Fibroblast of lung (primary cell): ENCODE measurements at regions not wholly inside any gene's neighbourhood (a gene's known extent, or its start where the extent isn't known, plus 50 kb on each side); places are given as distances from the start of the nearest gene placed in this dataset.

ENCODE experiments used
- DNase-seq, 2 donors: peaks; one replicate each; pipeline versions ENCODE4 v3.0.0 to v3.0.0-alpha.2; 2010; ENCODE audit warnings: low read depth in 2 of 2
- H2AFZ ChIP-seq: 2 replicates; pipeline ENCODE4 v1.5.1; 2012; ENCODE audit warnings: low read length, control low read depth, inconsistent platforms
- H3K27ac ChIP-seq: 2 replicates; pipeline ENCODE4 v1.5.1; 2011; ENCODE audit warnings: low read length, control low read depth; ENCODE audit not compliant: insufficient read depth
- H3K27me3 ChIP-seq: 2 replicates; pipeline ENCODE4 v1.5.1; 2011; ENCODE audit warnings: mild to moderate bottlenecking, low read length; ENCODE audit not compliant: control insufficient read depth, insufficient read depth
- H3K36me3 ChIP-seq: 2 replicates; pipeline ENCODE4 v1.5.1; 2011; ENCODE audit warnings: low read length; ENCODE audit not compliant: control insufficient read depth, insufficient read depth
- H3K4me1 ChIP-seq: 2 replicates; pipeline ENCODE4 v1.5.1; 2011; ENCODE audit warnings: low read length; ENCODE audit not compliant: control insufficient read depth, insufficient read depth; ENCODE audit errors: extremely low read depth
- H3K4me2 ChIP-seq: 2 replicates; pipeline ENCODE4 v1.5.1; 2011; ENCODE audit warnings: low read length, control low read depth; ENCODE audit not compliant: insufficient read depth; ENCODE audit errors: extremely low read depth
- H3K4me3 ChIP-seq, 4 experiments: fragments of 200-600 bp in 1 of 4; sonication (generic) in 1 of 4; replicated peaks in 1 of 4; 2 replicates each; pipeline ENCODE4 v1.5.1; 2011 to 2016; ENCODE audit warnings: low read length in 4 of 4, low read depth in 3 of 4, mild to moderate bottlenecking in 3 of 4, control low read depth in 2 of 4, inconsistent platforms in 1 of 4, mixed read lengths in 1 of 4; ENCODE audit not compliant: insufficient read depth in 1 of 4; ENCODE audit errors: control extremely low read depth in 1 of 4
- H3K79me2 ChIP-seq: 2 replicates; pipeline ENCODE4 v1.5.1; 2012; ENCODE audit warnings: mild to moderate bottlenecking, low read length, inconsistent platforms; ENCODE audit not compliant: control insufficient read depth, insufficient read depth
- H3K9ac ChIP-seq: 2 replicates; pipeline ENCODE4 v1.5.1; 2011; ENCODE audit warnings: mild to moderate bottlenecking, low read length, control low read depth; ENCODE audit not compliant: insufficient read depth
- H3K9me3 ChIP-seq: 2 replicates; pipeline ENCODE4 v1.5.1; 2012; ENCODE audit warnings: low read depth, low read length; ENCODE audit not compliant: control insufficient read depth, insufficient read depth
- H4K20me1 ChIP-seq: 2 replicates; pipeline ENCODE4 v1.5.1; 2011; ENCODE audit warnings: low read length; ENCODE audit not compliant: control insufficient read depth, insufficient read depth; ENCODE audit errors: extremely low read depth
- CTCF ChIP-seq, 2 donors: IDR thresholded peaks in 1 of 2; conservative IDR thresholded peaks in 1 of 2; 1 replicate in 1 of 2; 2 replicates in 1 of 2; pipeline ENCODE4 v1.5.1; 2011 to 2012; ENCODE audit warnings: low read length in 2 of 2, control low read depth in 1 of 2, inconsistent platforms in 1 of 2, low read depth in 1 of 2, mild to moderate bottlenecking in 1 of 2
- EZH2 ChIP-seq: IDR thresholded peaks from 2 replicates; pipeline ENCODE4 v1.5.1; 2012; ENCODE audit warnings: low read length, control low read depth, mild to moderate bottlenecking; ENCODE audit errors: missing control alignments

GRCh38 chr1:228974273-228974672 is 239.0 kb downstream of the RHOU start:
- TF ChIP-seq EZH2 (no peak), CTCF (conservative IDR thresholded peaks at IDR 0.05 in 1 of 2, IDR thresholded peaks at IDR 0.05 in 1 of 2; ENCODE audit: low read depth in 1 of 2, low read length in 2 of 2) (no peak)
- H3K4me1 ChIP-seq: no peaks in the 10 kb centered on the region
- H3K36me3 ChIP-seq: no peaks in the 10 kb centered on the region
- no peaks in the 10 kb centered on the region for H4K20me1 ChIP-seq
- H3K27me3 ChIP-seq: no peaks in the 10 kb centered on the region
- H3K4me2 ChIP-seq: no peak overlapping the region
- H3K9me3 ChIP-seq: no peaks in the 10 kb centered on the region
- no peak for DNase-seq
- H2AFZ ChIP-seq: no peak overlapping the region
- H3K9ac ChIP-seq: no peak overlapping the region
- H3K79me2 ChIP-seq: no peaks in the 10 kb centered on the region
- no peak overlapping the region for H3K27ac ChIP-seq
- no peak overlapping the region for H3K4me3 ChIP-seq

GRCh38 chr1:228975238-228975907 is 240.1 kb downstream of the RHOU start:
- H3K4me2 ChIP-seq: no peak overlapping the region
- no peak for TF ChIP-seq EZH2
- no peak for TF ChIP-seq CTCF (conservative IDR thresholded peaks at IDR 0.05 in 1 of 2, IDR thresholded peaks at IDR 0.05 in 1 of 2; ENCODE audit: low read depth in 1 of 2, low read length in 2 of 2)
- H3K27me3 ChIP-seq: no peaks in the 10 kb centered on the region
- no peak overlapping the region for H3K27ac ChIP-seq
- no peak overlapping the region for H3K4me3 ChIP-seq
- H3K4me1 ChIP-seq: no peaks in the 10 kb centered on the region
- no peaks in the 10 kb centered on the region for H3K36me3 ChIP-seq
- no peak overlapping the region for H2AFZ ChIP-seq
- no peak overlapping the region for H3K9ac ChIP-seq
- no peaks in the 10 kb centered on the region for H3K79me2 ChIP-seq
- no peaks in the 10 kb centered on the region for H3K9me3 ChIP-seq
- H4K20me1 ChIP-seq: no peaks in the 10 kb centered on the region
- no peak for DNase-seq

GRCh38 chr1:228976316-228976715 is 241.0 kb downstream of the RHOU start:
- H3K4me2 ChIP-seq: no peak overlapping the region
- no peak overlapping the region for H3K4me3 ChIP-seq
- no peaks in the 10 kb centered on the region for H3K79me2 ChIP-seq
- no peaks in the 10 kb centered on the region for H4K20me1 ChIP-seq
- no peaks in the 10 kb centered on the region for H3K36me3 ChIP-seq
- H3K4me1 ChIP-seq: no peaks in the 10 kb centered on the region
- no peak for TF ChIP-seq CTCF (conservative IDR thresholded peaks at IDR 0.05 in 1 of 2, IDR thresholded peaks at IDR 0.05 in 1 of 2; ENCODE audit: low read depth in 1 of 2, low read length in 2 of 2)
- no peak for TF ChIP-seq EZH2
- DNase-seq: no peak
- H3K27me3 ChIP-seq: no peaks in the 10 kb centered on the region
- H3K27ac ChIP-seq: no peak overlapping the region
- H3K9me3 ChIP-seq: no peaks in the 10 kb centered on the region
- no peak overlapping the region for H2AFZ ChIP-seq
- H3K9ac ChIP-seq: no peak overlapping the region
